T-helper 2 cell (primary cell): ENCODE measurements at regions not wholly inside any gene's neighbourhood (a gene's known extent, or its start where the extent isn't known, plus 50 kb on each side); places are given as distances from the start of the nearest gene placed in this dataset.
"Not testable (repeated sequence)": the region's sequence is repeated elsewhere in the genome, so short reads cannot be mapped to it uniquely, and the experiment has no call there.

ENCODE experiments used
- DNase-seq, 5 experiments: peaks; one replicate each; pipeline versions ENCODE4 v3.0.0 to v3.0.0-alpha.2; 2012 to 2022

GRCh38 chr15:81865850-81866537, 179.8 kb downstream of the MEX3B start:
- no peak for DNase-seq

GRCh38 chr15:81863162-81863561, 182.7 kb downstream of the MEX3B start:
- no peak for DNase-seq

GRCh38 chr15:81859737-81860516, 185.9 kb downstream of the MEX3B start:
- no peak for DNase-seq

- no peak for DNase-seq
Measured at GRCh38 chr15:81858586-81858985, 187.2 kb downstream of the MEX3B start.

GRCh38 chr15:81858136-81858535, 187.7 kb downstream of the MEX3B start:
- no peak for DNase-seq

GRCh38 chr15:81856634-81857026, 189.2 kb downstream of the MEX3B start:
- DNase-seq: no peak

- DNase-seq: no peak
Measured at GRCh38 chr15:81856001-81856633, 189.7 kb downstream of the MEX3B start.

GRCh38 chr15:81853150-81853748, 192.6 kb downstream of the MEX3B start:
- no peak for DNase-seq

- DNase-seq: no peak
Measured at GRCh38 chr15:81852411-81853149, 193.2 kb downstream of the MEX3B start.

GRCh38 chr15:81851757-81852156, 194.1 kb downstream of the MEX3B start:
- no peak for DNase-seq

GRCh38 chr15:81851325-81851724, 194.5 kb downstream of the MEX3B start:
- no peak for DNase-seq

GRCh38 chr15:81849289-81849688, 196.5 kb downstream of the MEX3B start:
- no peak for DNase-seq

GRCh38 chr15:81848701-81849100, 197.1 kb downstream of the MEX3B start:
- DNase-seq: no peak

GRCh38 chr15:81843757-81844407, 201.9 kb downstream of the MEX3B start:
- DNase-seq: no peak

- DNase-seq: no peak
Measured at GRCh38 chr15:81843226-81843625, 202.6 kb downstream of the MEX3B start.

- DNase-seq: no peak
Measured at GRCh38 chr15:81839387-81839786, 206.4 kb downstream of the MEX3B start.

GRCh38 chr15:81835731-81836130, 210.1 kb downstream of the MEX3B start:
- DNase-seq: no peak

GRCh38 chr15:81830520-81830919, 215.3 kb downstream of the MEX3B start:
- DNase-seq: no peak

GRCh38 chr15:81829918-81830317, 215.9 kb downstream of the MEX3B start:
- DNase-seq: no peak

GRCh38 chr15:81828135-81828534, 217.7 kb downstream of the MEX3B start:
- DNase-seq: no peak

GRCh38 chr15:81825136-81825535, 220.7 kb downstream of the MEX3B start:
- no peak for DNase-seq

- DNase-seq: not testable (repeated sequence)
Measured at GRCh38 chr15:81822587-81822986, 223.2 kb downstream of the MEX3B start.
